ENCODE measurements at regions not wholly inside any gene's neighbourhood (a gene's known extent, or its start where the extent isn't known, plus 50 kb on each side); places are given as distances from the start of the nearest gene placed in this dataset.

DNA sequence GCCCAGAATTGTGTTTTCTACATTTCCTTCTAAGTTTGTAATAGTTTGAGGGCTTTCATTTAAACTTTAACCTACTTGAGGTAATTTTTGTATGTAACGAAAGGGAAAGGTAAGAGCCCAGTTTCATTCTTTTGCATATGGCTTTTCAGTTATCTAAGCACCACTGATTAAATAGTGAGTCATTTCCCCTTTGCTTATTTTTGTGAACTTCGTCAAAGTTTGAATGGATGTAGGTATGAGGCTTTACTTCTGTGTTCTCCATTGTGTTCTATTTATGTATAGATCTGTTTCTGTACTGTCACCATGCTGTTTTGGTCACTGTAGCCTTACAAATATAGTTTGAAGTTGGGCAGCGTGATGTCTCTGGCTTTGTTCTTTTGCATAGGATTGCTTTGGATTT is 944.8 kb upstream of the CNTNAP5 start:
- peak; percentile 49 for DNase-seq

DNA sequence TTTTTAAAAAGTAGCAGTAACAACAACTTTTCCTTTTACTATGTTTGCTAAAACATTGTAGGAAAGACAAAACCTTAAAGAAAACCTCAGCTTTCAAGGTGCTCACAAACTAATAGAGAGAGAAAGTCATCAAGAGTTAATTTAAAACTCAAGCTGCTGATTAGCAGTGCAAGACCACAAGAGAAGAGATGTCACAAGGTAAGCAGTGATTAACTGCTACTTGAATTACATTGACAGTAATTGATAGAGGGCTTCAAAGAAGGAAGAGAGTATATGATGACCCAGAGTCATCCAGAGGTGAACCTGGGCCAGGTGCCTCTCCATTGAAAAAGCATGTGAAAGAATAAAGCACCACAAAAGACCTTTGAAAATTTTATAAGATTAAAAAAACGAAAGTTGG is 939.6 kb upstream of the CNTNAP5 start:
- no peak for DNase-seq

DNA sequence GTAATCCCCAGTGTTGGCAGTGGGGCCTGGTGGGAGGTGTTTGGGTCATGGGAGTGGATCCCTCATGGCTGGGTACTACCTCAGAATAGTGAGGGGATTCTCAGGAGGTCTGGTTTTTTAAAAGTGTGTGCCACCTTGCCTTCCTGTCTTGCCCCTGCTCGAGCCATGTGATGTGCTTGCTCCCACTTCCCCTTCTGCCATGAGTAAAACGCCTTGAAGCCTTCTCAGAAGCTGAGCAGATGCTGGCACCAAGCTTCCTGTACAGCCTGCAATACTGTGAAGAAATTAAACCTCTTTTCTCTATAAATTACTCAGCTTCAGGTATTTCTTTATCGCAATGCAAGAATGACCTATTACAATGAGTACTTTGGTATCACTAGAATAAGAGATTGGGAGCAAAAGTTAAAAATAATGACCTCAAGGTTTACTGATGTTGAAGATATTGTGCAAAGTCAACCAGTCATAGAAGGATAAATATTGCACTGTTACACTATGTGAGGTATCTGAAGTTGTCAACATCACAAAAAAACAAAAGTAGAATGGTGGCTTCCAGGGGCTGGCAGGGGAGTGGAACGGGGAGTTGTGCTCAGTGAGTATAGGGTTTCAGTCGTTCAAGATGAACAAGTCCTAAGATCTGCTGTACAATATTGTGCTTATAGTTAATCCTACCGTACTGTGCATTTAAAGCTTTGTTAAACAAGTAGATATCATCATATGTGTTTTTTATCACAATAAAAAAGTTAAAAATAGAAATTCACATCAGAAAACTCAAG is 938.3 kb upstream of the CNTNAP5 start:
- DNase-seq, result no peak

DNA sequence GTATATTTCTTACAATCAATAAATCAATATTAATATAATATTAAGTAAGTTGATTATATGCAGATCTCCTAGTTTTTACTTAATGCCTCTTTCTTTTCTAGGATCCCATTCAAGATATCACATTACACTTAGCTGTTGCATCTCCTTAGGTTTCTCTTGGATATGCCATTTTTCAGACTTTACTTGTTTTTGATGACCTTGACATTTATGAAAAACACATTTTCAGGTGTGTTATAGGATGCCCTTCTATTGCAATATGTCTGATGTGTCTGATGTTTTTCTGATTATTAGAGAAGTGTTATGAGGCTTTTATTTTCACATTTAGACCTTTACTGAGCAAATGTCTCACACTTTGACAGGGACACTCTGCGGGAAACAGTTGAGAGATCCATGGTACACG is 933.6 kb upstream of the CNTNAP5 start:
- DNase-seq, result no peak

DNA sequence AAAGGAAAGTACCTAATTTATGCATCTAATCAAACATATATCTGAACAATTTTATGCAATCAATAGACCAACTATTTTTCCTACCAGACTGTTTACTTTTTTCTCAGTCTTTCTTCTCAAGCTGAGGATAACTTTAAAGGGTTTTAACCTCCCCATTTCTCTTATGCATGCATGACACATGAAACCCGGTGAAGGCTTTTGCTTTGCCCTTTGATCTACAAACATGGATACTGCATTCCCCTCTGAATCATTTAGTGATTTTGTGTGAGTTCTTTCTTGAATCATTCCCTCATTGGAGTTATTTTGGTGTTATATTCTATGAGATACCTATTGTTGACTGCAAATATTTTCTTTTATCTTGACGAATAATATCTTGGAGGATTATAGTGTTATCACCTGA is 931.9 kb upstream of the CNTNAP5 start:
- no peak for DNase-seq

DNA sequence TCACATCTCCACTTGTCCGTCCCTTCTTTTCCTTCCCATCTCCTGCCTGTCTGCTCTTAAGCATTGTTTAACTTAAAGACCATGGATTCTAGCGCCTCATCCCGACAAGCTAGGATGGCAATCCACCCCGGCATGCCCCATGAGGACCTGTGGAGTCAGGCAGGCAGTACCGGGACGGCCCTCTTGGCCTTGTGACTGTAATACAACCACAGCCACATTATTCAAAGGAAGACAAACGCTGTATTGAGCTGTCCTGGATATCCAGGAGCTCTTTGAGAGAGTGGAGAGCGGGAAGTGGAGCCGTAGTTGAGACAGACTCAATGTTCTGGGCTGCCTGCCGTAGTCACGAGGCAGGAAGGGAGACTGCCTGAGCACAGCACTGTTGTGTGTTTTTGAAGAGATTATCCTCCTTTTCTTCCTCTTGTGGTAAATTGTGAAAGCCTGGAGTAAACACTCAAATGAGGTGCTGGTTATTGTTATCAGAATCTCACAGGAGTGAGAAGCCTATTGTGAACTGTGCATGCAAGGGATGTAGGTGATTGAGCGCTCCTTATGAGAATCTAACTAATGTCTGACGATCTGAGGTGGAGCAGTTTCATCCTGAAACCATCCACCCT is 929.8 kb upstream of the CNTNAP5 start:
- DNase-seq, result no peak

DNA sequence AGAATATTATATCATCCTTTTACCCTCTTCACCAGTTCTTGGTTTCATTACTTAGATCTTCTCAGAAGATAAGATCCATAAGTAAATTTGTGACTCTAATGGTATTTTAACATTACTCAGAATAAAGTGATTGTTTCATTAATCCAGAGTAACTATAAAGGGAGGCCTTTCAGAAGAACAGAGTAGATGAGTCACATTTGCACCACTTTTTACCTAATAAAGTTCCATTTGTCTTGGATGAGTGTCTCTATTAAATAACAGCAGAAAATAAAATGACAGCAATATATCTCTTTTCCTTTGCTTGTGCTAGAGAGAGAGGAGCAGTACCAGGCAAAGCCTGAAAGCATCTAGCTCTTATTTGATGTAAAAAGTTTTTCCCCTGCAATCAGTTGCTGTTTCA is 926.5 kb upstream of the CNTNAP5 start:
- DNase-seq, result no peak

DNA sequence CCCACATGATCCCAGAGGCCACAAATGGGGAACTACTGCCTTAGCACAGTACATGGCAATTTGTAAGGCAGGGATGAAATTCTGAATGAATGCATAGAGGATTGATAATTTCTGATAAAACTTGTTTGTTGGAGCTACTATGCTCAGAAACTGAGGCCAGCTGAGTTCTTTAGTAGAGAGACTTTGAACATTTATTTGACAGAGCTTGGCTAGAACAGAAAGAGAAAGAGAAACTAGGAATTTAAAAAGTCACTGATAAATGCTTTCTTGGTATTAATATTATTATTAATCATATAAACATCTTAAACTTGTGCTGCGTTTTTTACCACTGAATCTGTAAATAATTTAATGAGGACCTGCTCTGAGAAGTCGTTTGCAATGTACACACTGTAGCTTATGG is 923.7 kb upstream of the CNTNAP5 start:
- DNase-seq, result no peak

DNA sequence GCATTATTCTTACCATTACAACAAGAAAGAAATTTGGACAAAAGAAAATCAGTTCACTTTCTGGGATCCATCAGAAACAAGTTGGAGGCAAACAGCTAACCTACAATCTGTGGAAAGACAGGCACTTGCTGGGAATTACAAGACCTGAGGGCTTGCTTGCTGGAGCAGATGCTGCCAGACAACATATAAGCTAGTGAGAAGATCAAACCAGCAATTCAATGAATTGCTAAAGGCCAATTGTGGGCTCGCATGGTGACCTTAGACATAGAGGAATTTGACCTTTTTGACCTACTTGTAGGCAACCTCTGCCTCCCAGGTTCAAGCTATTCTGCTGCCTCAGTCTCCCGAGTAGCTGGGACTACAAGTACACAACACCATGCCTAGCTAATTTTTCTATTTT is 921.2 kb upstream of the CNTNAP5 start:
- DNase-seq, result no peak

DNA sequence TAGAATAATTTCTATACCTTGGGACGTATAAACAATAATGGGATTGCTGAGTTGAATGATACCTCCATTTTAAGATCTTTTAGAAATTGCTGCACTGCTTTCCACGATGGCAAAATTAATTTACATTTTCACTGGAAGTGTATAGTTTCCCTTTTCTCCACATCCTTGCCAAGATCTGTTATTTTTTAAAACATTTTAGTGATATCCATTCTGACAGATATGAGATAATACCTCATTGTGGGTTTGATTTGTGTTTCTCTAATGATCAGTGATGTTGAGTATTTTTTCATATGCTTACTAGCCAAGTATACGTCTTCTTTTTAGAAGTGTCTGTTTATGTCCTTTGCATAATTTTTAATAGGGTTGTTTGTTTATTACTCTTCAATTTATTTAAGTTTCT is 908.5 kb upstream of the CNTNAP5 start:
- no peak for DNase-seq

DNA sequence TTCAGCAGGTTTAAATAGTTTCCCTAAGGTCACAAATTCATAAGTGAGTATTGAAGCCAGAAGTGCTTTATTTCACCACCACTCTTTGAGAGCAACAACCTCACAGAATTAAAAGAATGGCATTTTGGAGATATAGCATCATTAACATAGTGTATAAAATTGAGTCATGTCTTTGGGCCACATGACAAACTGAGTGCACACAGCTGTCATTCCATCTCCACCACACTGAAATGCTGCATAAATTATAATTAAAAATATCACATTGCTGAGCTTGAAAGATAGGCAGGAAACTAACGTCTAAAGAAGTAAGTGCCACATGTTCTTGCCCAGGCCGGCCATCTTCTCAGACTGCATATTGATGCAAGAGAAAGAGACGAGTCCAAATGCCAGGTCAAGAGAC is 897.9 kb upstream of the CNTNAP5 start:
- no peak for DNase-seq

DNA sequence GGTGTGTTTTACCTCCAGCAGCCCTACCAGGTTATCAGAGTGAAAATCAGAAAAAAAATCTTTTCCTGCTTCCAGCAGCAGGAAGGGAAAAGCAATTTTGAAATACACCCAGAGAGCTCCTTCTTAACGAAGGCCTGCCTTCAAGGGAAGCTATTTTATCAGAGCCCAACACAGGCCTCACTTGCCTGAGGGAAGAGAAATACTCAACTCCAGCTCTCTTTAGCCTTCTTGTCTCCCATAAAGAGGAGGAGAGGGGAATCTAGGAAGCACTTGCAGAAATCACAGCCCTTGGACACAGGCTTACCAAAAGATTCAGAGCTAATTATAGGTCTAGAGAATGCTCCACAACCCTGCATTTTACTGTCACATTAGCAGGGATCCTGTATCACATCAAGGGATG is 896.1 kb upstream of the CNTNAP5 start:
- DNase-seq, result no peak

DNA sequence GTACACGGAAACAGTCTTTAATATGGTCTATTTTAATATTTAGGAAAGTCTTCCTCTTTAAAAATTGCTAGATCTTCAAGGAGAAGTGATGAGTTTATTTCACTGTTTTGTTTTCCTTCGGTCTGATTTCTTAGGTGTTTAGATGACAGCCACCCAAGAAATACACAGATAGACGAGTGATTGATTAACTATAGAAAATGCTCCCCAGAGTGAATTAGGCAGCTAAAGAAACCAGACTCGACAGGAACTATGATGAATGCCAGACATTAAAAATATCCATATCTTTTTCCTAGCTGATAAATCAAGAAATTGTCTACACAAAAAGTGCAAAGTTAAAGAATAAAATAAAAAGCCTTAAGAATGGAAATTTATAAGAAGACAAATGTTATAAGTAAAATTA is 888.7 kb upstream of the CNTNAP5 start:
- no peak for DNase-seq

DNA sequence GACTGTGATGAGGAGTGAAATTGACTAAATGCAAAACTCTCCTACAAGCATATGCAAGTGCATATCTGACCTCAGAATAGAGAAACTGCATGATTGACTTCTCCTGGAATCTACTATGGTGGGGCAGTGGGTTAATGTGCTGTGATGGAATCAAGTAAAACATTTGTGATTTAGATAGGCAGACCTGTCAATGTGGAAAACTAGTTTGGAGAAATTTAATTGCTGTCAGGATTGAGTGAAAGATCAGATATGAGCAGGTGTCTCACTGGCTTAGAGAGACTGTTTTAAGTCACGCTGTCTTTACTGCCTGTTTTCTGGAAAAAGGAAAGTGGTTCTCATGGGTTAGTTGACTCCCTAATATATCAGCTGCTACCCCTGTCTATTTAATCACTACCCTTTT is 881.0 kb upstream of the CNTNAP5 start:
- no peak for DNase-seq

DNA sequence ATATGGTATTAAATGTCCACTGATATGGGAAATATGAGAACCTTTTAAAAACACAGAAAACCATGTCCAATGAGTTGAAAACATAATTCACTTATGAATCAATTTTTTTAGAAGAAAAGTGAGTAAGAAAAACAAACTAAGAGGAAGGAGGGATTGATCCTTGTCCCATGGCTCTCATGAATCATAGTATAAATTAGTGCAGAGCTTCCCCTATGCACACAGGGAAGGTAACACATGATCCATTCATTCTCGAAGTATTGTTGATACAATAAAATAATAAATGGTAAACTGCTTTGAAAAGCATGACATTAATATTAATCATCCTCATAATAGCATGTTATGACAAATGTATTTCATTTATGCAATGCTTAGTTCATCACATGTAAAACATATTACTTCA is 872.0 kb upstream of the CNTNAP5 start:
- no peak for DNase-seq

DNA sequence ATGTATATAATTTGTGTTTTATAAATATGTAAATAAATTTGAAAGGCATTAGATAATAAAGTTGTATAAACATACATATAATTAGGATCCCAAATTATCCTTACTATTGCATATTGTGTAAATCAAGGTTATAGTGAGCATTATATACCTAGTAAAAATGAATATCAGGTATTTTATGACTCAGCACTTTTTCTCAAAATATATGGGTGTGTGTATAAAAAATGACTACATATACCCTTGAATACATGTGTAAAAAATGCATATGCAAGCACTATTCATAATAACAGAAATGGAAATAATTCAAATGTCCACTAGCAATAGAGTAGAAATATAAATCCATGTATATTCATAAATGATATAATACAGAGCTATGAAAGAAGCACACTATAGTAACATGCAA is 870.9 kb upstream of the CNTNAP5 start:
- no peak for DNase-seq

DNA sequence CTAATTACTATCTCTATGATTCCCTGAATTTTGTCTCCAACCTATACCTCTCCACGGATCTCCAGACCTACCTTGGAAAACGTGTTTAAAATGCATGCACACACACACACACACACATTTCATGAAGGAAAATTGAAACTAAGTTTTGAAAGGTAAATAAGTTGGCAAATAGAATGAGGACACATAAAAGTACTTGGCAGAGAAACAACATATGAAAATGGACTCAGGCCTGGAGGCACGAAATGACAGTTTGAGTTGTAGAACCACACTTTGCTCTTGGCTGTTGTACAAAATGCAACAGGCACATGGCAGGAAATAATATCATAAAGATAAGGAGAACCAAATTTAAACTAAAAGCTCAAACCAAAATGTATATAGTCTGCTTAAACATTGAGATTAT is 868.1 kb upstream of the CNTNAP5 start:
- DNase-seq, result no peak

DNA sequence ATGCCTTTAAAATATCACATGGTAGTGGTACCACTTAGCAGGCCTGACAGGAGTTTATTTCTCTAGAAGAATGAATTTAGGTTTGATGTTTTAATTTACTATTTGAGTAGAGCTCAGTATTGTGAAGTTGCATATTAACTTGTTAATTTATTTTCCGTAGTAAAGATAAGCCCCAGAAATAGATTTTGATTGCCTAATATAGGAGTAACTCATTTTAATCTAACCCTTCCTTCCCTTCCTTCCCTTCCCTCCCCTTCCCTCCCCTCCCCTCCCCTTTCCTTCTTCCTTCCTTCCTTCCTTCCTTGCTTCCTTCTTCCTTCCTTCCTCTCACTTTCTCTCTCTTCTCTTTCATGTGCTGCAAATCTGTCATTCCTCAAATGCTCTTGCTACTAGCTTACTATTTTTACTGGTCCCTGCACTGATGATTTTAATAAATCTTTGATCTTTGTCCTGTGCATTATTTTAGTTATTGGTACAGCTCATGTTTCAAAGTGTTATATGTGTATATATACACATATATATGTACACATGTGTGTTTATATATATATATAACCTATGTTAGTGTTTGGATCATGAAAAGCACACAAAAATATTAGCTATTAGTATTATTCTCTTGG is 862.6 kb upstream of the CNTNAP5 start:
- no peak for DNase-seq

DNA sequence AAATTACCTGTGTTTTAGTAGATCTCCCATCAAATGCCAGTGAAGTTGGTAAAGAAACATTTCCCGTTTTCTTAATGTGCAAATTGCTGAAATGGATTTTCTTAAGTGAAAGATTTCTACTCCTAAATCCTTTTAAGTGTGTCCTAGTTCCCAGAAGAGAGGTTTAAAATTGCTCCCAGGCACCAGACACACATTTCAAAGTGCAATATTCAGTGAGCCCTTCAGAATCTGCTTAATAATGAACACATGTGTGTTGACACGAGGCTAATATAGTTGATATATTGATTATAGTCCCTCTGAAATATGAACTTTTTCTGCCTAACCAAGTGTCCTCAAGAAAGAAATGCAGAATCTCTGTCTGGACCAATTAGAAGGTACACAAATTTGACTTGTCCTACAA is 861.7 kb upstream of the CNTNAP5 start:
- no peak for DNase-seq

DNA sequence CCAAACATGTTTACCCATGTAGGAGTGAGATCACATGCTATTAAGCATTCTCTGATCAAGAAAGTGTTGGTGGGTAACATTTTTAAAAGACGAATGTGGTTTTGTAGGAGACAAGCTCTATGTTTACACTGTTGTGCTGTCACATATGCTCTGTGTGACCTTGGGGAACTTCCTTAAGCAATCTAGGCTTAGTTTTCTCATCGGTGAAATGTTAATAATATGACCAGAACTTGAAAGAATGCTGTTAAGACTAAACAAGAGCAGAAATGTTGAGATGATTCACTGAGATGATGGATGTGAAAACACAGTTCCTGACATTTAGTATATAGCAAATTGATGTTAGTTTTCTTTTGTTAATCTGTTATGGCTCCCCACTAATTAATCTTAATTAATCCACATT is 860.9 kb upstream of the CNTNAP5 start:
- no peak for DNase-seq

DNA sequence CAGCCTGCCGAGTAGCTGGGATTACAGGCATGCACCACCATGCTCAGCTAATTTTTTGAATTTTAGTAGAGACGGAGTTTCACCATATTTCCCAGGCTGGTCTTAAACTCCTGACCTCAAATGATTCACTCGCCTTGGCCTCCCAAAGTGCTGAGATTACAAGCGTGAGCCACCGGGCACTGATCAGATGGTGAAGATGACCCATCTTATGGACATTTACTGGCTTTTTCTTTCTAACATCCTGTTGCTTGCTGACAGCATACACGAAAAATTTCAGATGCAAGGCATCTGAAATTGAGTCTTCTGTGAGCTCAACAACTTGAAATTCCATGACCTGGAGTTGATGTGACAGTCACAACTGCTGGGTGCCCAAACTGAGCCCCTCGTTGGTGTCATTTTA is 859.5 kb upstream of the CNTNAP5 start:
- DNase-seq, result no peak

DNA sequence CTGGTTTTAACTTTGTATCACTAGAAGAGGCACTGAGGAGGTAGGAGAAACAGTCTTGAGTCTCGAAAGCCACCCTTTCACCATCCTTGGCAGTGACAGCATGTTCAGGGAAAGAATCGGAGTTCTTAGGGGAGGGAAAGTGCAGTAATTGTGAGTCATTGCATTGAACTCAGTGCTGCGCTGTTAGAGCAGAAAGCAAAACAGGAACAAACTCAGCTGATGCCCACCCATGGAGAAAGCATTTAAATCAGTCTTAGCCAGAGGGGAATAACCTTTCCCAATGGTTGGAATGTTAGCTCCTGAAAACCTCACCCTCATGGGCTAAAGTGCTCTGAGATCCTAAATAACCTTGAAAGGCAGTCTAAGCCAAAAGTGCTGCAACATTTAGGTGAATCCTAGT is 845.6 kb upstream of the CNTNAP5 start:
- DNase-seq, result no peak

DNA sequence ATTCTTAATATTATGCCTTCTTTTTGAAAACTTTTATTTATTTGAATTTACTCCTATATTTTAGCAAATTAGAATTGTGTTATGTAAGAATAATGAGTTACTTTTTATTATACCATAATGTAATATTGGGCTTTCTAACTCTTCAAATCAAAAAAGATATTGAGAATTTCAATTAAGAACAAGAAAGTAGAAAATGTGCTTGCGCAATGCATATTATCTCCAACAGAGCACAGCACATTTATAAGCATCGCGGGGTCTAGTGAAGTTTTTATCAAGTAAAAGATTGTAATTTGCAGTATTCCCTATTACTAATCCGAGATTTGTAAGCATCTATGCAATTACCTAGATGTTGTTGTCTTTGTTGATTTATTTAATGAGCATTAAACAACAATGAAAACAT is 829.1 kb upstream of the CNTNAP5 start:
- DNase-seq, result no peak

DNA sequence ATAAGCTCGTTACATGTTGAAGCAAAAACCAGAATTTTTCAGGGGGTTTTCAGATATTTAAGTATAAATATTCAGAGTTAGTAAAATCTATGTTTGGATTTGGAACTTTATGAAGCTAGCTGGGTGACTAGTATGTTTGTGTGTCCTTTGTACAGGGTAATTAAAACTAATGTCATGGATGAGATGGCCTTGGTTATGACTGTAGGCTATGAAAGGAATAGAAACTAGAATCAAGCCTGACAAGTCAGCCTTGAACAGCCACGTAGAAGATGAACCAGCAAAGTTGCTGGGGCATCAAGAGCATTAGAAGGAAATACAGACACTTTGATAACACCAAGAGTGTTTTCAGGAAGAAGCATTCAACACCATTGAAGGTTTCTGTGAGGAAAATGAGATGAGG is 825.1 kb upstream of the CNTNAP5 start:
- no peak for DNase-seq

DNA sequence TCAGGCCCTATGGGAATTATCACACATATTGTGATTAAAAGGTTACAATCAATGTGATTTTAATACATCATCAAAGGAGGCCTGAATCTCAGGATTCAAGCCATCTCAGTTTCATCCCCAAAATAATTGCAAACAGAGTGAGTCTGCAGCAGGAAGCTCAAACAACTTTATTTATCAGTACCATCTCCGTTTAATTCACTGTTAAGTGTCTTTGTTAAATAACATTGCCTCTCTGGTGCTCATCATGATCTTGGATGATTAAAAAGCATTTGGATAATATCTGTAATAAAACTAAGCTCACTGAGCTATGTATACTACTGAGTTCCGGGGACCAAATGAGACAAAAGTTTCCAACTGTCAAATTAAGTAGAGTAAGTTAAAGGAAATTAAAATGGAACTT is 817.8 kb upstream of the CNTNAP5 start:
- no peak for DNase-seq

All from DMS53 (cell line).